Heart left ventricle (tissue), 16 donors: ENCODE measurements at regions not wholly inside any gene's neighbourhood (a gene's known extent, or its start where the extent isn't known, plus 50 kb on each side); places are given as distances from the start of the nearest gene placed in this dataset.

Source experiments
- ATAC-seq, 4 donors: fragments of 200-7000 bp; cut with Tn5 transposase; one replicate each; pipeline ENCODE4 v1.9.1; 2020 to 2022; ENCODE audit warnings: moderate library complexity in 4 of 4, mild to moderate bottlenecking in 3 of 4, moderate number of reproducible peaks in 1 of 4
- DNase-seq, 5 donors: peaks; one replicate each; pipeline ENCODE4 v3.0.0-alpha.2; 2020
- H3K27ac ChIP-seq, 12 donors: fragments of 200-600 bp; sonication (generic) in 4 of 12; one replicate each; pipeline versions ENCODE4 v1.5.0 to v1.8.0; 2016 to 2022; ENCODE audit warnings: mild to moderate bottlenecking in 2 of 12
- H3K27me3 ChIP-seq, 9 donors: fragments of 200-600 bp; sonication (generic) in 2 of 9; one replicate each; pipeline versions ENCODE4 v1.5.1 to v1.8.0; 2016 to 2022; ENCODE audit warnings: mild to moderate bottlenecking in 3 of 9
- H3K36me3 ChIP-seq, 9 donors: fragments of 200-600 bp; sonication (generic) in 2 of 9; one replicate each; pipeline versions ENCODE4 v1.5.0 to v1.8.0; 2018 to 2022; ENCODE audit warnings: mild to moderate bottlenecking in 2 of 9
- H3K4me1 ChIP-seq, 12 donors: fragments of 200-600 bp; sonication (generic) in 4 of 12; one replicate each; pipeline versions ENCODE4 v1.5.0 to v1.8.0; 2016 to 2022; ENCODE audit warnings: mild to moderate bottlenecking in 3 of 12
- H3K4me3 ChIP-seq, 12 donors: fragments of 200-600 bp; sonication (generic) in 4 of 12; one replicate each; pipeline versions ENCODE4 v1.5.0 to v1.8.0; 2017 to 2022; ENCODE audit warnings: mild to moderate bottlenecking in 9 of 12, moderate library complexity in 4 of 12
- H3K9me3 ChIP-seq, 12 donors: fragments of 200-600 bp; sonication (generic) in 4 of 12; one replicate each; pipeline versions ENCODE4 v1.5.0 to v1.8.0; 2016 to 2022; ENCODE audit warnings: mild to moderate bottlenecking in 1 of 12
- CTCF ChIP-seq, 12 donors: fragments of 200-600 bp; sonication (generic) in 4 of 12; IDR thresholded peaks; one replicate each; pipeline versions ENCODE4 v1.5.0 to v1.8.0; 2018 to 2022; ENCODE audit warnings: antibody characterized with exemption in 12 of 12, mild to moderate bottlenecking in 5 of 12
- POLR2A ChIP-seq, 2 donors: fragments of 450-650 bp; IDR thresholded peaks; one replicate each; pipeline ENCODE4 v1.6.1; 2017; ENCODE audit warnings: antibody characterized with exemption in 2 of 2, mild to moderate bottlenecking in 2 of 2, moderate library complexity in 2 of 2
- WGBS, 4 donors: extraction: QIAGEN DNeasy Blood & Tissue Kit in 2 of 4; methylation state at CpG; one replicate each; pipeline versions ENCODE4 v1.1.5 to v1.1.7; 2013 to 2018; 5-methylcytosine and 5-hydroxymethylcytosine counted together
- intact Hi-C, 10 donors: fragments of 100-400 bp; cut with DNase I; formaldehyde crosslinking; loops; one replicate each; pipeline versions ENCODE4 v1.11.1 to v1.14.2; 2022
- donor health status: ischemic (EF 13 %, LVEDD 7.1; RV severe dilation, severe dysfunction).
- donor health status: healthy with polysubstance abuse.
- donor health status: DM: no; HTN: yes; CAD: no.
- donor health status: DM: no; HTN: no; CAD: no.
- donor health status: ischemic (EF 25% LVEDD 6.9; RV normal size, moderate dysfunction).
- donor health status: ischemic (EF 25% LVEDD 5.7; RV mildly dilated, moderate dysfunction).
- donor health status: healthy.
- donor health status: DM: yes; HTN: yes; CAD: no.
- donor health status: ischemic (EF 35%, LVEDD 5.7; RV mildly dilated, moderate dysfunction).
- donor health status: nonischemic (EF 11% LVEDD 7.7; RV severe dilation, severe dysfunction).
- donor health status: DM: yes; HTN: yes; CAD: no.
- donor health status: PGD.
- donor health status: ischemic (EF 29% LVEDD 5.4; RV normal size, mild dysfunction).
- donor health status: nonischemic (EF 23%, LVEDD 6.1; RV moderate dilation, normal function).

- intact Hi-C loops = no loop called here
- Histone ChIP-seq H3K4me3 (no peak overlapping the region), H3K27ac (no peak overlapping the region), H3K9me3 (no peaks in the 10 kb centered on the region), H3K27me3 (no peaks in the 10 kb centered on the region), H3K4me1 (no peaks in the 10 kb centered on the region), H3K36me3 (no peaks in the 10 kb centered on the region)
- 66 to 77% (median 72%) methylated on average over 9 of the region's 9 CpGs for WGBS, 4 donors
- TF ChIP-seq POLR2A (IDR thresholded peaks at IDR 0.05) (no peak), CTCF (IDR thresholded peaks at IDR 0.05) (no peak)
- ATAC-seq (no peak), DNase-seq (no peak)
Measured at GRCh38 chrX:145682518-145683298, 134.9 kb upstream of the SLITRK2 start.

GRCh38 chrX:145687146-145687545 lies 130.5 kb upstream of the SLITRK2 start:
- DNase-seq (no peak), ATAC-seq (no peak)
- Histone ChIP-seq H3K27me3 (no peaks in the 10 kb centered on the region), H3K27ac (no peak overlapping the region), H3K9me3 (no peaks in the 10 kb centered on the region), H3K4me3 (no peak overlapping the region), H3K4me1 (no peaks in the 10 kb centered on the region), H3K36me3 (no peaks in the 10 kb centered on the region)
- intact Hi-C loops = no loop called here
- WGBS, 4 donors = 72 to 80% (median 77%) methylated on average over 4 of the region's 4 CpGs
- TF ChIP-seq CTCF (IDR thresholded peaks at IDR 0.05) (no peak), POLR2A (IDR thresholded peaks at IDR 0.05) (no peak)

GRCh38 chrX:145687707-145688106 lies 129.9 kb upstream of the SLITRK2 start:
- no peak overlapping the region for H3K4me3 ChIP-seq
- H3K4me1 ChIP-seq = no peaks in the 10 kb centered on the region
- H3K27me3 ChIP-seq = no peaks in the 10 kb centered on the region
- no peaks in the 10 kb centered on the region for H3K9me3 ChIP-seq
- no peaks in the 10 kb centered on the region for H3K36me3 ChIP-seq
- intact Hi-C loops = no loop called here
- TF ChIP-seq CTCF (IDR thresholded peaks at IDR 0.05) (no peak), POLR2A (IDR thresholded peaks at IDR 0.05) (no peak)
- no peak for ATAC-seq
- 76 to 81% (median 79%) methylated on average over 1 of the region's 1 CpG for WGBS, 4 donors
- DNase-seq = no peak
- H3K27ac ChIP-seq = no peak overlapping the region

GRCh38 chrX:145694048-145694447 lies 123.6 kb upstream of the SLITRK2 start:
- WGBS, 4 donors = 54 to 82% (median 65%) methylated on average over 3 of the region's 3 CpGs
- ATAC-seq = no peak
- Histone ChIP-seq H3K4me3 (no peak overlapping the region), H3K4me1 (no peaks in the 10 kb centered on the region), H3K27ac (no peak overlapping the region), H3K9me3 (no peaks in the 10 kb centered on the region), H3K27me3 (no peaks in the 10 kb centered on the region), H3K36me3 (no peaks in the 10 kb centered on the region)
- intact Hi-C loops = no loop called here
- DNase-seq = no peak
- TF ChIP-seq POLR2A (IDR thresholded peaks at IDR 0.05) = no peak
- TF ChIP-seq CTCF (IDR thresholded peaks at IDR 0.05) = no peak
